Endodermal cell (in vitro differentiated cells): ENCODE measurements at regions not wholly inside any gene's neighbourhood (a gene's known extent, or its start where the extent isn't known, plus 50 kb on each side); places are given as distances from the start of the nearest gene placed in this dataset.

Source experiments
- DNase-seq: peaks from one replicate; pipeline ENCODE4 v3.0.0-alpha.2; 2017
- H3K27ac ChIP-seq: 2 replicates; pipeline ENCODE4 v1.5.1; 2013; ENCODE audit warnings: mild to moderate bottlenecking, low read depth, low read length, moderate library complexity
- H3K27me3 ChIP-seq: 2 replicates; pipeline ENCODE4 v1.6.1; 2013; ENCODE audit warnings: mild to moderate bottlenecking, low read length, moderate library complexity; ENCODE audit not compliant: insufficient read depth, control insufficient read depth, poor library complexity, severe bottlenecking
- H3K36me3 ChIP-seq: 2 replicates; pipeline ENCODE4 v1.7.0; 2013; ENCODE audit warnings: mild to moderate bottlenecking, low read length, moderate library complexity; ENCODE audit not compliant: control insufficient read depth, insufficient read depth
- H3K4me1 ChIP-seq: one replicate; pipeline ENCODE4 v1.7.0; 2013; ENCODE audit warnings: low read length; ENCODE audit not compliant: control insufficient read depth, insufficient read depth
- H3K4me3 ChIP-seq: 2 replicates; pipeline ENCODE4 v1.5.1; 2013; ENCODE audit warnings: mild to moderate bottlenecking, low read length, moderate library complexity
- H3K9ac ChIP-seq: 2 replicates; pipeline ENCODE4 v1.6.1; 2013; ENCODE audit warnings: mild to moderate bottlenecking, low read length, moderate library complexity; ENCODE audit not compliant: poor library complexity, severe bottlenecking; ENCODE audit errors: extremely low read depth
- H3K9me3 ChIP-seq: 2 replicates; pipeline ENCODE4 v1.6.1; 2013; ENCODE audit warnings: mild to moderate bottlenecking, low read length, moderate library complexity; ENCODE audit not compliant: control insufficient read depth
- H3K27ac Mint-ChIP-seq: 2 replicates; pipeline ENCODE4 v1.8.0; 2020; ENCODE audit warnings: mixed read lengths
- H3K27me3 Mint-ChIP-seq: 2 replicates; pipeline ENCODE4 v1.8.0; 2021; ENCODE audit warnings: mild to moderate bottlenecking, mixed read lengths; ENCODE audit not compliant: insufficient read depth
- H3K36me3 Mint-ChIP-seq: 2 replicates; pipeline ENCODE4 v1.8.0; 2020; ENCODE audit warnings: low read depth, mixed read lengths
- H3K4me1 Mint-ChIP-seq: 2 replicates; pipeline ENCODE4 v1.8.0; 2020; ENCODE audit warnings: mixed read lengths
- H3K4me3 Mint-ChIP-seq: 2 replicates; pipeline ENCODE4 v1.8.0; 2020; ENCODE audit warnings: mild to moderate bottlenecking, moderate library complexity, mixed read lengths
- H3K9me3 Mint-ChIP-seq: 2 replicates; pipeline ENCODE4 v1.8.0; 2020; ENCODE audit warnings: mild to moderate bottlenecking, mixed read lengths
- WGBS, 2 experiments: methylation state at CpG; one replicate each; pipeline versions ENCODE4 v1.1.5 to v1.1.7; 2013; ENCODE audit warnings: missing lambda C conversion rate in 2 of 2, mixed read lengths in 1 of 2; ENCODE audit not compliant: insufficient coverage in 1 of 2, insufficient read length in 1 of 2; 5-methylcytosine and 5-hydroxymethylcytosine counted together
- TF ChIP-seq, protein P1 (sequence below): fragments of 200-600 bp; sonication (generic); conservative IDR thresholded peaks from 2 replicates; pipeline ENCODE4 v1.5.0; 2021; ENCODE audit warnings: antibody characterized with exemption, mild to moderate bottlenecking

DNA sequence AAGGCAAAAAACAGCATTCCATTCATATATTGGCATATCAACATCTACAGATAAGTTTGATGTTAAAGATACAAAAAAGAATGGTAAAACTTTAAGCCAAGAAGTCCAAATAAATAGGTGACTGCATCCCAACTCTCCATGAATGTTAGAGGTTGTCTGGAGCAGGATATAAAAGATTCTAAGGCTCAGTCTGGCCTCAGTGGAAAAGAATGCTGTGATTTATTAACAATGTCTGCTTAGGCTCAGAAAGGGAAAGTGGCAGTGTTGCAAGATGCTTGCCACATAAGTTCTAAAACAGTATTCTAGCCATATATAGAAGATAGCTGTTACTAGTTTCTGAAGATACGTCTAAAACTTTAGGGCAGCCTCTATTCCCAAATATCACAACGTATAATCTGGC is 179.8 kb upstream of the NBEA start:
- Histone ChIP-seq H3K4me1 (no peaks in the 10 kb centered on the region), H3K36me3 (no peaks in the 10 kb centered on the region), H3K4me3 (no peak overlapping the region), H3K27me3 (no peaks in the 10 kb centered on the region), H3K27ac (no peak overlapping the region), H3K9me3 (peaks cover 10% of the 10 kb centered on the region), H3K9ac (no peak overlapping the region)
- H3K27me3 Mint-ChIP-seq, result no peaks in the 10 kb centered on the region
- 93% methylated on average over 2 of the region's 2 CpGs; no CpG with 5 or more reads in 1 of the 2 experiments for WGBS, 2 experiments
- H3K4me3 Mint-ChIP-seq, result no peak overlapping the region
- no peak overlapping the region for H3K27ac Mint-ChIP-seq
- TF ChIP-seq, protein P1, sequence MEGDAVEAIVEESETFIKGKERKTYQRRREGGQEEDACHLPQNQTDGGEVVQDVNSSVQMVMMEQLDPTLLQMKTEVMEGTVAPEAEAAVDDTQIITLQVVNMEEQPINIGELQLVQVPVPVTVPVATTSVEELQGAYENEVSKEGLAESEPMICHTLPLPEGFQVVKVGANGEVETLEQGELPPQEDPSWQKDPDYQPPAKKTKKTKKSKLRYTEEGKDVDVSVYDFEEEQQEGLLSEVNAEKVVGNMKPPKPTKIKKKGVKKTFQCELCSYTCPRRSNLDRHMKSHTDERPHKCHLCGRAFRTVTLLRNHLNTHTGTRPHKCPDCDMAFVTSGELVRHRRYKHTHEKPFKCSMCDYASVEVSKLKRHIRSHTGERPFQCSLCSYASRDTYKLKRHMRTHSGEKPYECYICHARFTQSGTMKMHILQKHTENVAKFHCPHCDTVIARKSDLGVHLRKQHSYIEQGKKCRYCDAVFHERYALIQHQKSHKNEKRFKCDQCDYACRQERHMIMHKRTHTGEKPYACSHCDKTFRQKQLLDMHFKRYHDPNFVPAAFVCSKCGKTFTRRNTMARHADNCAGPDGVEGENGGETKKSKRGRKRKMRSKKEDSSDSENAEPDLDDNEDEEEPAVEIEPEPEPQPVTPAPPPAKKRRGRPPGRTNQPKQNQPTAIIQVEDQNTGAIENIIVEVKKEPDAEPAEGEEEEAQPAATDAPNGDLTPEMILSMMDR, result no peak
- no peaks in the 10 kb centered on the region for H3K36me3 Mint-ChIP-seq
- DNase-seq, result no peak
- H3K9me3 Mint-ChIP-seq, result peaks cover 22% of the 10 kb centered on the region
- no peaks in the 10 kb centered on the region for H3K4me1 Mint-ChIP-seq

DNA sequence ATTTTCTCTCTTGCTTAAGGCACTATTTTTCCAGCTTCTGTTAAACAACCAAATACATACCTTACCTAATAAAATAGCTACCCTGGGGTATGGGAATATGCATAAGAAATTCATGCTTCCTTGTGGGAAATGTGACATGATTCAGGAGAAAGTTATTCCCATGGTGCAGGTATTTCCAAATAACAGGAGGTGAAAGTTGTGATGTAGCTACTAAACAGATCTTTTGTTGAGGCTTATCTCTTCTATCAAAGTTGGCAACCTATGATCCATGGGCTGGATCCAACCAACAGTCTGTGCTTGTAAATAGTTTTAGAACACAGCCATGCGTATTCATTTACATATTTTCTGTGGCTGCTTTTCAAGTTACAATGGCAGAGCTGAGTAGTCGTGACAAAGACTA is 177.8 kb upstream of the NBEA start:
- H3K4me1 ChIP-seq, result no peaks in the 10 kb centered on the region
- no peak overlapping the region for H3K9ac ChIP-seq
- no peaks in the 10 kb centered on the region for H3K4me1 Mint-ChIP-seq
- no peak overlapping the region for H3K4me3 Mint-ChIP-seq
- H3K27ac ChIP-seq, result no peak overlapping the region
- peaks cover 18% of the 10 kb centered on the region for H3K9me3 Mint-ChIP-seq
- TF ChIP-seq, protein P1, result no peak
- H3K36me3 Mint-ChIP-seq, result no peaks in the 10 kb centered on the region
- no peak overlapping the region for H3K27ac Mint-ChIP-seq
- no peak for DNase-seq
- peaks cover 10% of the 10 kb centered on the region for H3K9me3 ChIP-seq
- H3K27me3 Mint-ChIP-seq, result no peaks in the 10 kb centered on the region
- no peaks in the 10 kb centered on the region for H3K36me3 ChIP-seq
- no peak overlapping the region for H3K4me3 ChIP-seq
- H3K27me3 ChIP-seq, result peaks cover 17% of the 10 kb centered on the region
- WGBS, 2 experiments, result 83 to 96% methylated on average over 2 of the region's 2 CpGs

DNA sequence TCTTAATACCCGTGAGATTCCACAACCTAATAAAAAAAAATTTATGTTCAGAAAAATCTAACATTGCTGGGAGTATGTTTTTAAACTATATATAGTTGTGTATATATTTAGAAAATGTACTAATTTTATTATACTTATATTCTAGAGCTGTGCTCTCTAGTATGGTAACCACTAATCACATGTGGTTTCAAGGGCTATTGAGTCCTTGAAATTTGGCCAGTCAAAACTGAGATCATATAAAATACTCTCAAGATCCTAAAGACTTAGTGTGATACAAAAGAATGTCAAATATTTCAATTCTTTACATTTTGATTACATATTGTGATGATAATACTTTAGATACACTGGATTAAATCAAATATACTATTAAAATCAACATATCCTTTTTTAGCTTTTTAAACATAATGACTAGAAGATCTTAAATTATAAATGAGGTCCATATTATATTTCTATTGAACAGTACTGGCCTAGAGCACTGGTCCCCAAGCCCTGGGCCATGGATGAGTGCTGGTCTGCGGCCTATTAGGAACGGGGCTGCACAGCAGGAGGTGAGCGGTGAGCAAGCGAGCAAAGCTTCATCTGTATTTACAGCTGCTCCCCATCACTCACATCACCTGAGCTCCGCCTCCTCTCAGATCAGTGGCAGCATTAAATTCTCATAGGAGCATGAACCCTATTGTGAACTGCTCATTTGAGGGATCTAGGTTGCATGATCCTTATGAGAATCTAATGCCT is 176.5 kb upstream of the NBEA start:
- Mint-ChIP-seq H3K9me3 (peaks cover 18% of the 10 kb centered on the region), H3K4me3 (no peak overlapping the region), H3K27ac (no peak overlapping the region), H3K27me3 (peaks cover 2% of the 10 kb centered on the region), H3K36me3 (no peaks in the 10 kb centered on the region), H3K4me1 (no peaks in the 10 kb centered on the region)
- Histone ChIP-seq H3K9ac (no peak overlapping the region), H3K9me3 (peaks cover 10% of the 10 kb centered on the region), H3K4me3 (no peak overlapping the region), H3K27me3 (peaks cover 29% of the 10 kb centered on the region), H3K27ac (no peak overlapping the region), H3K4me1 (no peaks in the 10 kb centered on the region), H3K36me3 (no peaks in the 10 kb centered on the region)
- no peak for DNase-seq
- WGBS, 2 experiments, result 92 to 94% methylated on average over 3 to 5 of the region's 6 CpGs
- TF ChIP-seq, protein P1, result no peak
